K562 (cell line): ENCODE measurements at regions not wholly inside any gene's neighbourhood (a gene's known extent, or its start where the extent isn't known, plus 50 kb on each side); places are given as distances from the start of the nearest gene placed in this dataset.

Experiments
- ATAC-seq: fragments of 200-7000 bp; cut with Tn5 transposase; 3 replicates; pipeline ENCODE4 v1.9.1; 2020; ENCODE audit warnings: moderate library complexity
- BruUV-seq: library from RNA; stranded (reverse); fragments of 400-500 nt; replicated peaks from 2 replicates; lab custom pipeline; 2021; lab: Mats Ljungman, UMichigan
- CTCF ChIA-PET: fragments of 300-600 bp; formaldehyde crosslinking; extraction: SDS; loops from one replicate; lab custom pipeline; 2021; ENCODE audit warnings: low intra/inter-chr PET ratio; lab: Yijun Ruan, JAX
- POLR2A ChIA-PET: fragments of 300-600, 350-650 bp; sonication (Branson Sonifier 250); formaldehyde crosslinking; extraction: SDS; loops from one replicate; lab custom pipeline; 2021; ENCODE audit warnings: antibody characterized with exemption, inconsistent platforms; lab: Yijun Ruan, JAX
- DNase-seq, 4 experiments: peaks; one replicate each; pipeline versions ENCODE4 v3.0.0 to v3.0.0-alpha.2; 2011 to 2018; ENCODE audit warnings: low spot score in 3 of 4, mixed read lengths in 3 of 4; ENCODE audit errors: extremely low read depth in 1 of 4
- FAIRE-seq: peaks from 2 replicates; lab custom pipeline; 2011; peaks lifted over from hg19 to GRCh38; lab: Jason Lieb, UNC
- H2AFZ ChIP-seq: 2 replicates; pipeline ENCODE4 v1.6.0; 2011; ENCODE audit warnings: low read depth, low read length, control low read depth, inconsistent platforms
- H3K27ac ChIP-seq: fragments of 200-600 bp; 3 replicates; pipeline ENCODE4 v1.8.0; 2011; ENCODE audit warnings: low read depth, mild to moderate bottlenecking, control low read depth, inconsistent platforms, low read length, moderate library complexity, mixed read lengths; ENCODE audit errors: extremely low read depth
- H3K27me3 ChIP-seq, 2 experiments: fragments of 300-600 bp in 1 of 2; 2 replicates in 1 of 2; 3 replicates in 1 of 2; pipeline versions ENCODE4 v1.6.0 to v1.8.0; 2011; ENCODE audit warnings: inconsistent platforms in 2 of 2, low read length in 2 of 2, mild to moderate bottlenecking in 1 of 2, mixed read lengths in 1 of 2, moderate library complexity in 1 of 2; ENCODE audit not compliant: control insufficient read depth in 2 of 2, insufficient read depth in 2 of 2
- H3K36me3 ChIP-seq: fragments of 300-600 bp; 3 replicates; pipeline ENCODE4 v1.8.0; 2011; ENCODE audit warnings: mild to moderate bottlenecking, low read length, inconsistent platforms; ENCODE audit not compliant: control insufficient read depth, insufficient read depth
- H3K4me1 ChIP-seq, 2 experiments: fragments of 200-600 bp in 1 of 2; replicated peaks in 1 of 2; 2 replicates in 1 of 2; 3 replicates in 1 of 2; pipeline versions ENCODE4 v1.5.1 to v1.8.0; 2011; ENCODE audit warnings: inconsistent platforms in 2 of 2, low read length in 2 of 2, mild to moderate bottlenecking in 1 of 2, mixed read lengths in 1 of 2, moderate library complexity in 1 of 2; ENCODE audit not compliant: control insufficient read depth in 2 of 2, insufficient read depth in 2 of 2
- H3K4me2 ChIP-seq: 2 replicates; pipeline ENCODE4 v1.6.1; 2011; ENCODE audit warnings: low read length, control low read depth, inconsistent platforms, mixed read lengths; ENCODE audit not compliant: insufficient read depth
- H3K4me3 ChIP-seq: fragments of 200-600 bp; sonication (generic), shearing (Covaris generic); 2 replicates; pipeline ENCODE4 v1.5.1; 2016; ENCODE audit warnings: control low read depth, inconsistent platforms
- H3K79me2 ChIP-seq: fragments of 200-600 bp; 3 replicates; pipeline ENCODE4 v1.8.0; 2011; ENCODE audit warnings: low read length, inconsistent platforms; ENCODE audit not compliant: control insufficient read depth, insufficient read depth
- H3K9ac ChIP-seq, 2 experiments: 2 replicates each; pipeline versions ENCODE4 v1.6.0 to v1.6.1; 2011; ENCODE audit warnings: low read depth in 2 of 2, low read length in 2 of 2, control low read depth in 1 of 2, inconsistent platforms in 1 of 2, mild to moderate bottlenecking in 1 of 2, mixed read lengths in 1 of 2; ENCODE audit not compliant: insufficient read depth in 1 of 2
- H3K9me1 ChIP-seq: one replicate; pipeline ENCODE4 v1.6.0; 2011; ENCODE audit warnings: inconsistent platforms, mild to moderate bottlenecking, low read length, moderate library complexity; ENCODE audit not compliant: control insufficient read depth, insufficient read depth
- H3K9me3 ChIP-seq: replicated peaks from 2 replicates; pipeline ENCODE4 v1.5.1; 2011; ENCODE audit warnings: low read depth, low read length, inconsistent platforms; ENCODE audit not compliant: control insufficient read depth, insufficient read depth
- H4K20me1 ChIP-seq: replicated peaks from 2 replicates; pipeline ENCODE4 v1.6.1; 2011; ENCODE audit warnings: low read length, inconsistent platforms, mixed read lengths; ENCODE audit not compliant: control insufficient read depth, insufficient read depth
- BDP1 ChIP-seq: IDR thresholded peaks from 3 replicates; pipeline ENCODE4 v1.6.1; 2011; ENCODE audit not compliant: insufficient read length, insufficient read depth
- CHD1 ChIP-seq: fragments of 200-600 bp; sonication (generic); IDR thresholded peaks from one replicate; pipeline ENCODE4 v1.6.1; 2012; ENCODE audit warnings: mild to moderate bottlenecking, moderate library complexity, low read length, inconsistent platforms
- FOS ChIP-seq: IDR thresholded peaks from 3 replicates; pipeline ENCODE4 v1.6.1; 2011; ENCODE audit not compliant: insufficient read length; ENCODE audit errors: extremely low read depth
- HDAC6 ChIP-seq: IDR thresholded peaks from 2 replicates; pipeline ENCODE4 v1.6.1; 2012; ENCODE audit warnings: low read depth, mild to moderate bottlenecking, control low read depth, inconsistent platforms, low read length, moderate library complexity
- KDM1A ChIP-seq, 2 experiments: fragments of 450-650 bp; IDR thresholded peaks; 2 replicates each; pipeline ENCODE4 v1.6.1; 2016; ENCODE audit warnings: mild to moderate bottlenecking in 2 of 2
- PHF21A ChIP-seq: fragments of 450-650 bp; IDR thresholded peaks from 2 replicates; pipeline ENCODE4 v1.6.1; 2017; ENCODE audit warnings: low read depth, borderline replicate concordance
- POLR2B ChIP-seq: fragments of 450-650 bp; IDR thresholded peaks from 2 replicates; pipeline ENCODE4 v1.6.1; 2018; ENCODE audit warnings: low read depth; ENCODE audit not compliant: partially characterized antibody
- SMARCC2 ChIP-seq: fragments of 450-650 bp; IDR thresholded peaks from 2 replicates; pipeline ENCODE4 v1.6.1; 2017; ENCODE audit warnings: antibody characterized with exemption, moderate library complexity, mild to moderate bottlenecking, low read depth
- ZBED1 ChIP-seq: IDR thresholded peaks from 2 replicates; pipeline ENCODE4 v1.6.1; 2014
- ZNF184 ChIP-seq: sonication (generic); formaldehyde crosslinking; IDR thresholded peaks from 2 replicates; pipeline ENCODE4 v1.5.0; 2020; ENCODE audit warnings: missing genetic modification reagents
- ZNF217 ChIP-seq: sonication (generic); formaldehyde crosslinking; IDR thresholded peaks from 2 replicates; pipeline ENCODE4 v1.8.0; 2022; ENCODE audit warnings: mild to moderate bottlenecking, missing genetic modification reagents
- ZSCAN29 ChIP-seq: fragments of 450-650 bp; IDR thresholded peaks from 2 replicates; pipeline ENCODE4 v1.6.1; 2017
- WGBS: fragments of 100-300 bp; shearing (Covaris generic); methylation state at CpG from one replicate; pipeline ENCODE4 v1.1.6; 2016; ENCODE audit warnings: low coverage, mixed read lengths; ENCODE audit not compliant: insufficient coverage; ENCODE audit errors: missing lambda C conversion rate; 5-methylcytosine and 5-hydroxymethylcytosine counted together
- in situ Hi-C: fragments of 300-500 bp; cut with MboI; formaldehyde crosslinking; loops from 4 replicates; pipeline ENCODE4 v1.15.0; 2018; ENCODE audit warnings: inconsistent platforms, mixed read lengths
- intact Hi-C: fragments of 100-400 bp; cut with micrococcal nuclease; formaldehyde crosslinking; loops from 2 replicates; pipeline ENCODE4 v1.14.2; 2022

GRCh38 chr15:31955734-31956133 is 74.6 kb upstream of the CHRNA7 start:
- Histone ChIP-seq H3K79me2 (no peaks in the 10 kb centered on the region), H3K9me3 (no peaks in the 10 kb centered on the region), H3K4me2 (no peak overlapping the region), H3K9ac (no peak overlapping the region), H3K4me1 (no peaks in the 10 kb centered on the region), H3K27me3 (no peaks in the 10 kb centered on the region), H3K4me3 (no peak overlapping the region), H2AFZ (no peak overlapping the region), H3K36me3 (no peaks in the 10 kb centered on the region), H3K9me1 (no peaks in the 10 kb centered on the region), H4K20me1 (no peaks in the 10 kb centered on the region), H3K27ac (no peak overlapping the region)
- intact Hi-C loops (no loop called here), in situ Hi-C loops (no loop called here)
- FAIRE-seq = no peak
- BruUV-seq = no TSS peak
- DNase-seq = no peak
- CTCF ChIA-PET = no interaction called here
- ATAC-seq = no peak
- POLR2A ChIA-PET = interaction anchor here (1.0 kb wide), 1 partner anchor 22 kb away, joined by 4 read pairs; no protein-coding TSS in a partner anchor
- TF ChIP-seq ZSCAN29 (no peak), KDM1A (IDR thresholded peaks at IDR 0.05) (no peak), FOS (no peak), CHD1 (no peak), BDP1 (no peak), HDAC6 (no peak), ZNF217 (no peak), SMARCC2 (no peak), PHF21A (no peak), POLR2B (no peak), ZBED1 (no peak), ZNF184 (CRISPR knock-in tag) (no peak)
- 0% methylated on average over 1 of the region's 1 CpG for whole genome bisulfite sequencing
